ENCODE measurements at regions not wholly inside any gene's neighbourhood (a gene's known extent, or its start where the extent isn't known, plus 50 kb on each side); places are given as distances from the start of the nearest gene placed in this dataset.

DNA sequence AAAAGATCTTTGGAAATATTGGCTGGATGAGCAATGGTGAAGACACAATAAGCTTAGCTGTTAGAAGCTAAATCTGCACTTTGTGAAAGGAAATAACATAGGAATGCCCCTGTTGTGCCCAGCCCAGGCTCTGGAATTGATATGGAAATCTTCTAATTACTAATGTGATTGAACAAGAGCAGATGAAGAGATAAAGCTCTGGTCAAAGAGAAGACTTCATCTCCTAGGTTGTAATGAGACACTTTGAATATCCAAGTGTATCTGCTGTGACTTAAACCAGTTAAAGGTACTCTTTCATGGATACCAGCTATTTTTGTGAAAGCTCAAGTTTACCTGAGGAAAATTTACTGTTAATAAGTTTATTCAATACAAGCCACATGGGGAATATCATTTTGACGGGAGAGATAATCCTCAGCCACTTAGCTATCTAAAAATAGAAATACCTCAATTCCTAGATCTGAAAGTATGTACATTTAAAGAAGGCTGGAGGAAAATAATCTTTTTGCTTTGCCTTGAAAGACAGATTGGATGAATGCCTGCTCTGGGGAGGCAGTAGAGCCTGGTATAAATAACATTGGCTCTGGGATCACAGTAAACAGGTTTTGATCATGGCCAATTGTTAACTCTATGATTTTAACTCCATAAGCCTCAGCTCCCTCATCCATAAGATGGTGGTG lies 494.0 kb upstream of the B3GALT2 start:
- no peak for DNase-seq

DNA sequence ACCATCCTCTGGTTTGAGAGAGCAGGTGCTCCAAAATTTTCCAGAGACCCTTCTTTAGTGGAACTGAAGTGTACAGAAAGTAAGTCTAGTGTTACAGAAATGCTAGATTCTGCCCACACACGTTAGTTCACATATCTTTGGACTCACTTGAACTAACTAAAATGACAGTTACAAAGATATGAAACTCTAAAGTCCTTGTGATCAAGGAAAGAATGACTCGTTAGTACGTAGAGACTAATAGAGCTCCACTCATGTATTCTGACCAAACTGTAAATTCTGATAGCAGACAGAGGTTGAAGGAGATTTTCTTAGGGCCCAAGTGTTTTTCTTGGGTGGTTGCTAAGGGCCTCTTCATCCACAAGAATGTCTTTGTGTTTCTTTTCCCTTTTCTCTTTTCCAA lies 491.5 kb upstream of the B3GALT2 start:
- no peak for DNase-seq

DNA sequence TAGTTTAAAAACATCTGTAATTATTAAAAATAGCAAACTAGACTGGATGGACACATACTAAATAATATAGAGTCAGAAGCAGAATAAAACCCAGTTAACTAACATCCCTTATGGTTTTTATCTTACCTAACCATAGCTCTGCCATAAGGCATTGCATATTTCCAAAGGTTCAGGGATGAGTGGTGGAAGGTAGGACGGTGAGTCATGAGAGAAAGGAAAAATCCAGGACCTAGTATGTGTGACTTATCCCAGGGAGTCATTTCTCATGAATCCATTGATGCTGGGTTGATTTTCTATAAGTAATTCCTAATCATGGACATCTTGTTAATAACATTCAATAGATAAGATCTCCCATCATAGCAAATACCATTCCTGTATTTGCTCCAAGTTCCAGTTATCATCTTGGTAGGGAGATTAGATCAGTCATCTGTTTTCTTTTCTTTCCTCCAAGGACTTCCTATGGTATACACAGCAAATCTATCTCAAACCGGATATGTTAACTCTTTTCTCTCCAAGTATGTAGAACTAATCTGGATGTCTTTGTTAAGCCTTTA lies 490.7 kb upstream of the B3GALT2 start:
- DNase-seq = no peak

DNA sequence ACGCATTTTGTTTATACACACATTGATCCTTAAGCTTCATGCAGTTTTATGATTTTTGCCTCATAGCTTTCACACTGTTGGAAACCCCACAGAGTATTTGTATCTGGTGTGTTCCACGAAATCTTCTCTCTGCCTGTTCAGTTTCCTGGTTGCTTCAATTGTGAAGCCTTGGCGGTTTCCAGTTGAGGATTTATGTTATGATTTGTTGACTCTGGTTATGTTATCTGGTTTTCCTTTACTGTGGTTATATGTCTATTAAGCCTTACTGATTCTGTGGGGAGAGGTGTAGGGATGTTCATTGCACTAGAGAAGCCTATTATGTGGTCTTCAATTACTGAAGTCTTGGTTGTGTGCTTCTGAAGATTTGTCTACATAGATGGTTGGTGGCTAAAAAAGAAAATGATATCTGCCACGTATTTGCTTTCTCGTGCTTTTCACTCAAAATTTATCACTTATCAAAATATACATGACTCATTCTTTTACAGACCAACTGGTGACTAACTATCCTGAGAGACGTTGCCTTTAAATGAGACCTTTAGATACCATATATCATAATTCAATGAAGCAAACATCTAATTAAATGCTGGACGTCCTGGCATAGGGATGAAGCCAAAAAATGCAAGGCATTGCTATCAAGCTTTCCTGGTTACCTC lies 488.0 kb upstream of the B3GALT2 start:
- no peak for DNase-seq

DNA sequence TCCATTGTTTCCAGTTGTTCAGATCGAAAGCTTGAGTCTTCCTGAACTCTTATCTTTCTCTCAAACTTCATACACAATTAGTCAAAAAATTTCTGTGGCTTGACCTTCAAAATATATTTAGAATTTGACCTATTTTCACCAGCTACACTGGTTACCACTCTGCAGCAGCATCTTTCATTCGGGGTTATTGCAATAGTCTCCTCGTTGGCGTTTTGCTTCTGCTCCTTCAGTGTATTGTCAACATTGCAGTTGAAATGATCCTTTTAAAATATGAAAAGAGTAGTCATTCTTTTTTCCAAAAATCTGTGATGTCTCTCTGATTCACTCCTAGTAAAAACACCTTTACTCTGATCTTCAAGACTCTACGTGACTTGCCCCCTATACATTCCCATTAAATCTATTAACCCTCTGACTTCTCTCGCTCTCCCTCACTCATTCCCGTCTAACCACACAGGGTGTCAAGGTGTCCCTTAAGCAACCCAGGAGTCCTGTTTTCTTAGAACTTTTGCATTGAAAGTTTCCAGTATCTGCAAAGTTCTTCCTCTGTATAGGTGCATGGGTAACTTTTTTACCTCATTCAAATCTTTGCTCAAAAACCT lies 480.2 kb upstream of the B3GALT2 start:
- no peak for DNase-seq

DNA sequence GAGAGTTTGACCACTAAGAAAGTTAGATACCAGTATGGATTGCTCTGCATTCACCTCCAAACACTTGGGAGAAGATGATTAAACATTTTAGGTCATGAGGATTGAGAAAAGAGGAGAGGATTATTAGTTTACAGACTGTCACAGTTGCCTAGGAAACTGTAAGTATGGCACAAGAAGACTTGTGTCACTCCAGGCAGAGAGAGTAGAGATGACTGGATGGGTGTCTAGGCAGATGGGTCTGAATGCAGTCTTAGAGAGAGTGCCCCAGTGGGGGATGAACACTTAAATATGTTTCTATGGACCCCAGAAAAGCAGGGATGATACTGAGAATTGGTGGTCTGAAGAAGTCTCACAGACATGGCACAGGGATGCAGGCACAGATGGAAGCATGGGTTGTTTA lies 477.6 kb upstream of the B3GALT2 start:
- DNase-seq = no peak

DNA sequence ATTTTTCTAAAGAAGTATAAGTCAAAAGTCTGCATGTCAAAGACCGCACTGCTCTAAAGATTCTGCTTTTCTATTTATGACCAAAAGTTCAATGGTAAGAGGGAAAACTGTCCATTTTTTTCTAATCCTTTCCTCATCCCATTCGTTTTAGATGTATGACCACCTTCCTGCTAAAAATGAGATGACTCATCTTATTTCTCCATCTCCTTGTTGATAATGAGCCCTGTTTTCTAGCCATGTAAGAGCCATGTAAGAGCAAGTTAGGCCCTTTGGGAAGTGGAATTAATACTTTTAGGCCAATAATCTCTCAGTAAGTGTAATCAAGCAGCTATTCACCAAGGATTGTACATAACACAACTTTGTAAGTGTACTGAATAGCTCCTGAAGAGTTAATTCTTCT lies 475.6 kb upstream of the B3GALT2 start:
- no peak for DNase-seq

DNA sequence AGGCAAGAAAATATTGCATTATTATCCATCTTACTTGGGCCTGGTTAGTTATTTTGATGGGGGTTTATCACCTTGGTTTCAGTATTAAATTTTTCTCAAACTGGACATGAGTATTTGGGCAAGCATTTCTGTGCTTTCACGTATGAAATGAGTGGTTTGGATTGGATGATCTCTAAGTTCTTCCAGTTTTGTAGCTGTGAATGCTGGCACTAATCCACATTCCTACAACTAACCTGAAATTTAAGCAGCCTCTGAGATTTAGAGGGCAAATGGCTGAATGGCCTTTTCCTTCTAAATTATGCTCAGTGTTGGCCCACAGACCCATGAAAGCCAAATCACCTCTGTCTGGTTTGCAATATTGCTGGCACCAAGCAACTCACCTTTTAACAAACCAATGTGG lies 475.0 kb upstream of the B3GALT2 start:
- DNase-seq = no peak

DNA sequence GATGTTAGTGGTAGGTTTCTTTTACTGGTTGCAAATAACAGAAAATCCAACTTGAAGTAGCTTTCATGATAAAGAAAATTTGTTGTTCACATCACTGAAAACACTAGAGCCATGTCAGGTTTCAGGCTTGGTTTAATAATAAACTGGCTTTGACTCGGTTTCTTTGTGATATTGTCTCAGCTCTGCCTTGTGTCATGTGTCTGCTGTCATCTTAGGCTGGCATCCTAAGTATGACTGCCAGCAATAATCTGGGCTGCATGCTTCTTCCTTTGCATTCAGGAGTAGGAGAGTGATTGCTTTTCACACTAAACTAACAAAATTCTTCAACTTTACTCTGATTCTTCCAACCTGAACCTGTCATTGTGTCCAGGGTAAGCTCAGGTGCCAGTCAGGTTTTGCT lies 474.0 kb upstream of the B3GALT2 start:
- no peak for DNase-seq

DNA sequence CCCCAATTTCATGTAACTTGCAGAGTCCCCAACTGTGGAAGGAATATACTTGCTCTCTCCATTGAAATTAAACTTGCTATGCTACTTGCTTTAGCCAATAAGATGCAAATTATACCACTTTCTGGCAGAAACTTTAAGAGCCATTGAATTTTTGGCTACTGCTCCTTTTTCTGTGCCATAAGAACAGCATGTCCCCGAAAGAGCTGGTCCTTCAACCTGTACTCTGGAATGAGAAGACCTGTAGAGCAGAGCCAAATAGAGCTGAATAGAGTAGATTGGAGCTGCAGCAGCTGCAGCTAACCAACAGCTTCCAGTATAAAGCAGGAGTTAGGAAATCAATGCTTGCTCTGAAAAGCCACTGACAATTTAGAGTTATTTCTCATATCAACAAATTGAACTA lies 472.3 kb upstream of the B3GALT2 start:
- DNase-seq = no peak

DNA sequence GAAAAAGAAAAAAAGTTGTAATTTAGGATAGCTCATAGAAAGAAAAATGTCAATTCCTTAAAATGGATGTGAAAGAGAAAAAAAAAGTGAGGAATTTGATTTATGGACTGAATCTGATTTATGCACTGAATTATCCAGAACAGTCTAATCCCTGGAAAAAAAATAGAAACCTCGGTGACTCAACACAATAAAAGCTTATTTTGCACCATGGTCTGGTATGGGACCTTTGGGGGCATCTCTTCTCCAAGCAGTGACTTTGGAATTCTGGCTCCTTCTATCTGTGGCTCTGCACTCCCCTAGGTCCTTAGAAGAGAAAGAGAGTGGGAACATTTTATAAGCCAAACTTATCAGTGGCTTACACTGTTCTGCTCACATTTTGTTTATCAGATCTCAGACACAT lies 471.7 kb upstream of the B3GALT2 start:
- DNase-seq = no peak

DNA sequence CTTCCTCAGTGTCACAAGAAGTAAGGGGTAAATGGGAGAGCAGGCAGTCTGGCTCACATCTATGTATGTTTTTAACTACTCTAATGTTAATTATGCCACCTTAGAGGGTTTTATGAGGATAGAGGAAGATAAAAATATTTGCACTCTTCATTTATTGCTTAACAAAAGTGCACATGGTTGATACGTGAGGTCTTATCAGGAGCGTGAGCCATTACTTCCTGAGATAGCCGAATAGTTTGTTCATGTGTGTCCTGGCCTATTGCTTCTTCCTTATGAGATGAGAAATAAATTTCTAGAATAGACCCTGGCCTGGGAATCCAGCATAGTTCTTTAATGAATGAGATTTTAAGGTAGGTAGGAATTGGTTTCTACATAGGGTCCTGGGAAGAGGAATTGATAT lies 471.1 kb upstream of the B3GALT2 start:
- no peak for DNase-seq

DNA sequence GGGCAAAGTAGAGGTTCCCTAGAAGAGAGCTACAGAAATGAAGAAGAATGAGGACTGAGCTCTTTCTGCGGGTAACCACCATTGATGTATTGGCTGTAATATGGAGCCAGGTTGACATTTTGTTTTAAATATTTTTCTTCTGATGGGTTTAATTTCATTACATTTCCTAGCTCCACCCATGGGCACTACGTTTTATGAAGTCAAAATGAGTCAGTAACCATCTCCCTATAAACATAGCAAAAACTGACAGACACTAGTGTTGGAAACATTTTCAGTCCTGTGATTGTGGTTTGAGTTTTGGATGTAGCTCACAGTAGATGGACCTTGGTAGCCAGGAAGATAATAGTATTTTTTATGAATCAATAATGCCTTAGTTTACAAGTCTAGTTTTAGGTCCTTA lies 470.4 kb upstream of the B3GALT2 start:
- DNase-seq = no peak

DNA sequence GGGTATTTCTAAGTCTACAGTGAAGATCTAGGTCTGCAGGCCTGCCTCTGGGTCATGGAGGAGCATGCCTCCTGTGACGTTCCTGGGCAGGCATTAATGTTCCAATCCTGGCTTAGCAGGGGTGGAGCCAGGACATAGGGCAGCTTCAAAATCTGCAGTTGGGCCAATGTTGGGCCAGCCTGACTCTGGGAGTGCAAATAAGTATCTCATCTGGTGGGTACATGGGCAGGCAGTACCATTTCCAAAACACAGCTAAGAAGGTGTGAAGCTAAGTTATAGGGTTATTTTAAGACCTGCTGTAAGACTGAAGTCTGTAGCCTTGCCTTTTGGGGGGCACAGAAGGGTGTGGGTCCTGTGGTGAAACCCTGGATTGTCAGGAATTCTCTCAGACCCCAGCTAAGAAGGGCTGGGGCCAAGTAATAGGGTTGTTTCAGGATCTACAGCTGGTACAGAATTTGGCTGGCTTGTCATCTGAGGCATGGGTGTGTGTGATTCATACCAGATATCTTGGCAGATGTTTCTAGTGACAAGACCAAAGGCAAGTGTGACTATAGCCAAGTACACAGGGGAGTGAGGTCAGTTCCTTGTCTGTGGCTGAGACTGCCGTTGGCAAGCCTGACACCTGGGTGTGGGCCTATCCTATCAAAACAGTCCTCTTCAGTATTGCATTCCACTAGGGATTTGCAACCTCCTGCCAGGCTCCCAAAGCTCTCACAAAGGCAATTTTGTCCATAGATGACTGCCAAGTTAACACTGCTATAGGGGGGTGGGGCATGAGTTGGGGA lies 468.7 kb upstream of the B3GALT2 start:
- DNase-seq = no peak

DNA sequence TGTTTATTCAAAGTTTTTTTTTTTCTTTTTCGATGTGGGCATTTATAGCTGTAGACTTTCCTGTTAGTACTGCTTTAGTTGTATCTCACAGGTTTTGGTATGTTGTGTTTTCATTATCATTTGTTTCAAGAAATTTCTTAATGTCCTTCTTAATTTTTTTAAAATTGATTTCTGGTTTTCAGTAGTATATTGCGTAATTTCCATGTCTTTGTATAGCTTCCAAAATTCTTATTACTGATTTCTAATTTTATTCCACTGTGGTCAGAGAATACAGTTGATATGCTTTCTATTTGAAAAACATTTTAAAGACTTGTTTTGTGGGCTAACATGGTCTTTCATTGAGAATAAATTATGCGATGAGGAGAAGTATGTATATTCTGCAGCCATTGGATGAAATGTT lies 463.2 kb upstream of the B3GALT2 start:
- no peak for DNase-seq

DNA sequence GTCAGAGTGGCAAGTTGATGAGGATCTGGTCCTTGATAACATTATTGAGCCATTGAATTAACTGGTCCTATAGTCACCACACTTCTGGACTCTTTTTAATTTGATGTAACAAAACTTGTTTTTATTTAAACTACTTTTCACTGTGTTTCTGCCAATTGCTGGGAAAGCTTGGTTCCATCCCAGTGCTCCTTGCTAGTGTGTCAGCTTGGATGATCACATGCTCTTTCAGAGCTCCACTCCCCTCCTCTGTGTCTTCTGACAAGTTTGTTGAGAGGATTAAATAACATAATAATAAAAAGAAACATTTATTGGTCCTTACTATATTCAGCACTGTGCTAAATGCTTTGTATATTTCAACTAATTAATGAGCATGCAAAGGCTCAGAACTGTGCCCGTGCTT lies 448.5 kb upstream of the B3GALT2 start:
- DNase-seq = no peak

DNA sequence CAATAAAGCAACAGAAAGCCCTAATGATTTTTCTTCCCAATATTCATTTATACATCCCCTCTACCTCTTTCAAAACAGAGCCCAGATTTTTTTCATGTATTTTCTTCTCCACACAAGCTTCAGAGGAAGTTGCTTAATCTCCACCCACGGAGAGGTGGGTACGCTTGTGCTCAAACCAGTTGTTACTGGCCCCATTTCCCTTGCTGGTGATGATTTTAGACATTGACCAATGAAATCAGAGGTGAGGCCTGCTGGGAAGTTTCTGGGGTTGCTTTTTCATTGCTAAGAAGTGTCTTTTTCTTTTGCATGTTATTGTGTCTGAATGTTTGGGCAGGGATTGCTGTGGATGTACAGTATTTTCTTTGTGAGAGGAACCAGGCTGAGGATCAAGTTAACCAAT lies 448.1 kb upstream of the B3GALT2 start:
- DNase-seq = no peak

DNA sequence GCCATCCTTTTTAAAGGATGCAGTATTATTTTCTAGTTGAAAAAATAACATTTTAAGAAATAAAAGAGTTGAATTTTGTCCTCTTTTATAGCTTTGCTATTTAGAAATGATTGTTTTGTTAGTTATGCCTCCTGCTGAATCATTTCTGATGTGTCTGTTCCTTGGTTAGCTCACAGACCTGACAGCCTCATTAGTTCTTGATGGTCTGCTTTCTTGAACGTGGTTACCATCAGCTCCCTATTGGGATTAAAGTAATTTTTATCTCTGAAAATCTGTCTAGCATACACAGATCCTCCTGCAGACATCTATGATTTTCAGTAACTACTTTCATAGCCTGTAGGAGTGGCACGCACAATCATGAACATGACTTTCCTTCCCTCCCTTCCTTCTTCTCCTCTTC lies 447.6 kb upstream of the B3GALT2 start:
- DNase-seq = no peak

DNA sequence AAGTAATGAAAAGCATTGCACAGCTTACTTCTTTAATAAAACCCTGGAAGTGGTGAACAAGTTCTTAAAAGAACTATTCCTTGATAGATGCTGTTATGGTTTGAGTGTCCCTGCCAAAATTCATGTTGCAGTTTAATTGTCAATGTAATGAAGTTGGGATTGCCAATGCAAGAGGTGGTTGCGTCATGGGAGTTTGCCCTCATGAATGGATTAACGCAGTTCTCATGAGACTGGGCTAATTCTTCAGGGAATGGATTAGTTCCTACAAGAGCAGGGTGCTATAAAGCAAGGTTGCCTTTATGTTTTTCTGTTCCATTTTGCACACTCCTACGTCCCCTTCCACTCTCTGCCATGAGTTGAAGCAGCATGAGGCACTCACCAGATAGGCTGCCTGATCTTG lies 446.7 kb upstream of the B3GALT2 start:
- no peak for DNase-seq

DNA sequence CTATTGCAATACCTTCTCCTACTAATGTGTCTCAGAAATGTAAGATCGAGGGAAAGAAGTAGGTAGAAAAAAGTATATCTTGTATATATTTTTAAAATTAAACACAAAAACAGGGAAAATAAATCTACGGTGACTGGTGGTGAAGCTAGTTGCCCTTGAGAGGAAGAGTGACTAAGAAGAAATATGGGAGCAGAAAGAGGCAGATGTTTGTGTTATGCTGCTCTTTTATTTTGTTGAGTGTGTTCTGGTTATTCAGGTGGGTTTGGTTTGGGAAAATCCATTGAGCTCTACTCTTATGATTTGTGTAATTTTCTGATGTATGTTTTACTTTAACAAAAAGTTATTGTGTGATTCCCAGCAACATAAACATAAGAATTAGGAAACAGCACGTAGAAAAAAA lies 444.9 kb upstream of the B3GALT2 start:
- no peak for DNase-seq

DNA sequence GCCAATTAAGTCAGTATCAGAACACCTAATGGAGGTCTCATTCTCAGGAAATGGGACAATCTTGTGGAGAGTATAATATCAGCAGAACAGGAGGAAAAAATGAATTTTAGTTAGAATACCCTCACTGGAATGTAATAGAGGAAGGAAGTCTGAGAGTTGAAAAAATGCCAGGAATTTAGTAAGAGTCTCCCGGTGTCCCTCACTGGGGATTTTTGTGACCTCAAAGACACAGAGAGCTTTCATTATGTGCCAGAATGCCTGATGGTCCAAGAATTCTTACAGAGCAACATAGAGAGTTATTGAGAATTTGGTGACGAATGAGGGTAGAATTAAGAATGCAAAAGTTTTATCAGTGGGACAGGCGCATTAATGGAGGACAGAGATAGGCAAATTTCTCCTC lies 443.5 kb upstream of the B3GALT2 start:
- DNase-seq = no peak

DNA sequence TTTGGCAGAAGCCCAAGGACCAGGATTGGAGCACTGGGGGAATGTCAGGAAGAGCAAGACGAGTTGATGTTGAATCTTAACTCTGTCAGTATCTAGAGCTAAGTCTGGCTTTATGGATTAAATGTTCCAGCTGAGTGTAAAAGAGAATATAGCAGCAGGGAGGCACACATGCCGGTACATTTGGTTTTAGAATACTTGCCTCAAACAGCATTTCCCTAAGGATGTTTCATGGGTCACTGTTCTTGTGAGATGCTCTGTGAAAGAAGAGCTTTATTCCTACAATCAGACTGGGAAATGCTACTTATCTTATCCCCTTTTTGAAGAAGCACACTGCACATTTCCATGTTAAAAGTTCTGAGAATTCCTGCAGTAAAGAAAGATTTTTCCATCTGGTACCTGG lies 440.3 kb upstream of the B3GALT2 start:
- DNase-seq = no peak

DNA sequence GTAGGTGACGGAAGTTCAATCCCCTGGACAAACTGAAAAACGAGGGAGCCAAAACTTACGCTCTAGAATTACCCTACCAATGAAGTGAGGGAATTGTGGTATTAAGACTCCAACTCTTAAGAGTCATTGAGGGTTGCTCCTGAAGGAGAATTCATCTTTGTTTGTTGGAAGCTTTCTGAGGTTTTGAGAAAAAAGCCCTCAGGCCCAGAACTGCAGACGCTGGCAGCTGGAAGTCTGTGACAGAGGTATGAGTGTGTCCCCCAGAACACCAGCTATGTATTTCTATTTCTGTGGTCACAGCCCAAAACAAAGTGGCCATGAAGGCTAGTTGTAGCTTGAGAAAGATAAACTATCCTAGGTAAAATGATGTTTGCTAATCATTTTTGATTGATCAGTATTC lies 438.8 kb upstream of the B3GALT2 start:
- no peak for DNase-seq

DNA sequence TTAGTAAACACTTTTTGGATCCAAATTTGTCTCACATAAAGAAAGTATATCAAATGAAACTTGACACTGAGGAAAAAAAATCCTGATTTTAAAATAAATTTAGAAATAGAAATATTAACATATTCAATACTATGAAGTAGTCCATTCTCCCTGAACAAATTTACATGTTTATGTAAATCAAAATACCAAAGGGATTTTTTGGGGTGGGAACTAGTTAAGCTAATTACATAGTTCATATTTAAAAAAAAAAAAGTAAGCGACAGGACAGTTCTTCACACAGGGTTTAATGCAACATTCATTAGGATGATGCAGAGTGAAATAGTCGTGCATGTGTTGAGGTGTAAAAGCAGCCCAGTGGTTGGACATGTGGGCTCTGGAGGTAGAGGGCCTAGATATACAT lies 433.5 kb upstream of the B3GALT2 start:
- no peak for DNase-seq
